NCI-H2107 treated with DMSO at 0.1 percent for 48 hours (cell line): ENCODE measurements at regions not wholly inside any gene's neighbourhood (a gene's known extent, or its start where the extent isn't known, plus 50 kb on each side); places are given as distances from the start of the nearest gene placed in this dataset.
A peak's percentile ranks its signal among the peaks of the same experiment; 100 is the strongest.
"Not testable (repeated sequence)": the region's sequence is repeated elsewhere in the genome, so short reads cannot be mapped to it uniquely, and the experiment has no call there.

Source experiments
- DNase-seq: peaks from one replicate; lab custom pipeline; 2025; ENCODE audit not compliant: unreplicated experiment; lab: John Stamatoyannopoulos, UW

- DNase-seq: no peak
Measured at GRCh38 chr13:44052780-44053184, 173.1 kb downstream of the LACC1 start.

GRCh38 chr13:44053208-44053607 is 173.5 kb downstream of the LACC1 start:
- no peak for DNase-seq

DNA sequence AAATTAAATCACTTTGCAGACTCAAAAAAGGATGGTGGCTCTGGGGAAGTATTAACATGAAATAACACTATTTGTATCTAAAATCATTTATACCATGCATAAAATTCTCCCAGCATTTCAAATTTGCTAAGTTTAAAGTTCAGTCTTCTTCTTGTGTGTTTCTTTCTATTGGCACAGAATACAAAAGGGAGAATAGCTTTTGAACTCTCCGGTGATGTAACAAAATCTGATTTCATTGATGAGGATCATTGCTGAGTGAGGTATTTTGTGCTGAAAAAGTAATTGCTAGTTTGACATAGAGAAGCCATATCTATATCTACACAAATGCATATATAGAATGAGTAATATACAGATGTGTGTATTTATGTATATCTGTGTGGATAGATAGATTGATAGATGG is 174.8 kb downstream of the LACC1 start:
- no peak for DNase-seq

- not testable (repeated sequence) for DNase-seq
Measured at GRCh38 chr13:44055681-44056080, 176.0 kb downstream of the LACC1 start.

GRCh38 chr13:44058067-44058466 is 178.4 kb downstream of the LACC1 start:
- DNase-seq: no peak

DNA sequence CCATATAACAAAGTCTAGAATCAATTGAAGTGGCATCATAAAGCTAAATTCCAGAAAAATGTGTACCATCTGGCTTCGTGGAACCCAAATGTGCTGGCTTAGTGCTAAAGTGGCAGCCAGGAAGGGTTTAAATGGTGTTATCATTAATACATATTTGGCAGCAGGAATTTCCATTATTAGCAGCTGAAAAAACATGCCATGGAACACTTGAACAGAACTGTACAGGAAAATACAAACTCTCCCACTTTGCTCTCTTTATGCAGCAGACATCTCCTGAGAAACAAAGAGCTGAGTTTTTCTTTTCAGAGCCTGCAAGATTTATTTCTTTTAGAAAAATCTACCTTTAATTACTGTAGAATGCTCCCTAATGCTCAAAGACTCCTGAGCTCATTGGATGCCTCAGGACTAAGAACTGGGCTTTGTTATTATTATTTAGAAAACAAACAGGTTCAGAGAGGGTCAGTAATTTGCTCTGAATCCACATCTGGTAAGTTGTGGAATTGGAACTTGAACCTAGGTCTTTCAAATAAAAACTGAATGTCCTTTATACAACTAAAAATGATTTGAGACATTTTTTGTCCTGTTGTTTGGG is 179.0 kb downstream of the LACC1 start:
- DNase-seq: no peak

GRCh38 chr13:44061876-44062275 is 182.2 kb downstream of the LACC1 start:
- DNase-seq: no peak

- no peak for DNase-seq
Measured at GRCh38 chr13:44063467-44063866, 183.8 kb downstream of the LACC1 start.

GRCh38 chr13:44063881-44064280 is 184.2 kb downstream of the LACC1 start:
- no peak for DNase-seq

GRCh38 chr13:44064357-44064756 is 184.7 kb downstream of the LACC1 start:
- DNase-seq: no peak

- no peak for DNase-seq
Measured at GRCh38 chr13:44068169-44068568, 188.5 kb downstream of the LACC1 start.

GRCh38 chr13:44068737-44069136 is 189.0 kb downstream of the LACC1 start:
- DNase-seq: peak; percentile 30

GRCh38 chr13:44072536-44072935 is 192.8 kb downstream of the LACC1 start:
- DNase-seq: no peak

DNA sequence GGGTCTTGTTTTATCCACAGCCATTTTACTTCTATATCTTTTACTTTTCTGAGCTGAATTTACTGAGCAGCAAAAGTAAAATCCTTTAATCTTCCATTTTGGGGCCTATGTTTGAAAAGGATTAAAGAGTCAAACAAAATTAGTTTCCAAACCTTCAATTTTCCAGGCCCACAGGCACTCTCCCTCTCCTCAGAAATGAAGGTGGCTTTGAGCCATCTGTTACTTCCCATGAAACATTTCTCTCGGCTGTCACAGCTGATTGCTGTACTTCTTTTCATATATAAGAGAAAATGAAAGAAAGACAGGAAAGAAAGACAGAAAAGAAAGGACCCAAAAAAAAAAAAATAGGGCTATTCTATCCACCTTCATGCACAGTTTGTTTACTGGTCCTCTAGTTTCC is 194.9 kb downstream of the LACC1 start:
- no peak for DNase-seq

- DNase-seq: no peak
Measured at GRCh38 chr13:44075113-44075512, 195.4 kb downstream of the LACC1 start.

GRCh38 chr13:44078806-44079376 is 199.2 kb downstream of the LACC1 start:
- DNase-seq: no peak

DNA sequence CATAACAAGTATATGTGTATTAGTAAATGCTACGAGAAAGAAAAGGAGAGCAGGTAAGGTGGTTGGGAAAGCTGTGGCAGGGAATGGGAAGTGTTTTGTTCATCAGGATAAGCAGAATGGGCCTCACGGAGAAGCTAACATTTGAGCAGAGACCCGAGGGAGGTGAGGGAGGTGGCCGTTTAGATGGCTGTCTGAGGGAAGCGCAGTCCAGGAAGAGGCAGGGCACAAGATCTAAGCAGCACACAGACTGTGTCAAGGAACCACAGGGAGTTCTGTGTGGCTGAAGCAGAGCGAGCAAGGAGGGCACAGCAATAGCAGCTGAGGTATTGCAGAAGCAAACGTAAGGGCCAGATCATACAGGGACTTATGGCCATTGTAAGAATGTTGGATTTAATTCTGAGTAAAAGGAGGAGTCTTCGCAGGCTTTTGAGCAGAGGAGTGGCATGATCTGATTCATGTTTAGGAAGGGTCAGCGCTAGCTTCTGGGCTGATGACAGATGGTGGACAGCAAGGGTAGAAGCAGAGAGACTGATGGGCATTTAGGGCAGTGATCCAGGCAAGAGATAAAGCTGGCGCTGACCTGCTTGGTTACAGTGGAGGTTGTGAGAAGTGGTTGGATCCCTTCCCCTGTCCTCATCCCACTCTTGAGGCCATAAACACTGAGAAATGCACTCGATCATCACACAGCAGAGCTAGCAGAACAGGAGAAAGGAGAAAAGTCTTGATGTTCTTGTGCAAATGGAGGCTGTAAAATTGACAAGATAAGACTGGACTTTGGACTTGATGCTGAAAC is 199.9 kb downstream of the LACC1 start:
- DNase-seq: no peak

- DNase-seq: no peak
Measured at GRCh38 chr13:44084146-44084545, 204.4 kb downstream of the LACC1 start.

GRCh38 chr13:44086389-44086788 is 206.7 kb downstream of the LACC1 start:
- no peak for DNase-seq

- no peak for DNase-seq
Measured at GRCh38 chr13:44088411-44088810, 208.7 kb downstream of the LACC1 start.

DNA sequence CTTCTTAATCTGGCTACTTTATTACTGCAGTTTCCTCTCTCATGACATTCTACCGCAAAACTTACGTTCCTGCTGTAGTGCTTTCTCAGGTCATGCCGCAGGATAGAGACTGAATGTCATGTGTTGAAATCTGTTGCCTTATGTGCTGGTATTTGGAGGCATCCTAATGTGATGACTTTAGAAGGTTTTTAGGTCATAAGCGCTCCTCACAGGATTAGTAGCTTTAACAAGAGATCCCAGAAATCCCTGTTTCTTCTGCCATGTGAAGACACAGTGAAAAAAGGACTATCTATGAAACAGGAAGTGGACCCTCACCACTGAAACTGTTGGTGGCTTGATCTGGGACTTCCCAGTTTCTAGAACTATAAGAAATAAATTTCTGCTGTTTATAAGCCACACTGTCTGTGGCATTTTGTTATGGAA is 209.3 kb downstream of the LACC1 start:
- no peak for DNase-seq

GRCh38 chr13:44089452-44089851 is 209.7 kb downstream of the LACC1 start:
- no peak for DNase-seq
